ENCODE measurements at regions not wholly inside any gene's neighbourhood (a gene's known extent, or its start where the extent isn't known, plus 50 kb on each side); places are given as distances from the start of the nearest gene placed in this dataset.

DNA sequence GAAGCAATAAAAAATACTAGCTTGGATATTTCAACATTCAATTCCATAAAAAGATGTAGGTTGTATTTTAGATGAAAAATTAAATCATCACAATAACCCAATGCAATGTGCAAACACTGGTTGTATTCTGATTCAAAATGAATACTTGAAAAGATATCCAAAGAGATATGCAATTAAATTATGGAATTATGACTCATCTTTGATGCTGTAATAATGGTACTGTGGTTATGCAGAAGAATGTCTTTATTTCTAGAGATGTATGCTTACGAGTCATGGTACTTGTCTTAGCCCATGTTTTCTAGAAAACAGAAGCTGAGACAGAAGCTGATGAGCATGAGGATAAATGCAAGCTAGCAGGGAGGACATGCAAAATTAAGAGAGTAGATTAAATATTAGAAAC lies 1941.4 kb upstream of the NUDT12 start:
- POLR2A ChIA-PET, result no interaction called here
- TF ChIP-seq, protein P1, sequence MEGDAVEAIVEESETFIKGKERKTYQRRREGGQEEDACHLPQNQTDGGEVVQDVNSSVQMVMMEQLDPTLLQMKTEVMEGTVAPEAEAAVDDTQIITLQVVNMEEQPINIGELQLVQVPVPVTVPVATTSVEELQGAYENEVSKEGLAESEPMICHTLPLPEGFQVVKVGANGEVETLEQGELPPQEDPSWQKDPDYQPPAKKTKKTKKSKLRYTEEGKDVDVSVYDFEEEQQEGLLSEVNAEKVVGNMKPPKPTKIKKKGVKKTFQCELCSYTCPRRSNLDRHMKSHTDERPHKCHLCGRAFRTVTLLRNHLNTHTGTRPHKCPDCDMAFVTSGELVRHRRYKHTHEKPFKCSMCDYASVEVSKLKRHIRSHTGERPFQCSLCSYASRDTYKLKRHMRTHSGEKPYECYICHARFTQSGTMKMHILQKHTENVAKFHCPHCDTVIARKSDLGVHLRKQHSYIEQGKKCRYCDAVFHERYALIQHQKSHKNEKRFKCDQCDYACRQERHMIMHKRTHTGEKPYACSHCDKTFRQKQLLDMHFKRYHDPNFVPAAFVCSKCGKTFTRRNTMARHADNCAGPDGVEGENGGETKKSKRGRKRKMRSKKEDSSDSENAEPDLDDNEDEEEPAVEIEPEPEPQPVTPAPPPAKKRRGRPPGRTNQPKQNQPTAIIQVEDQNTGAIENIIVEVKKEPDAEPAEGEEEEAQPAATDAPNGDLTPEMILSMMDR (IDR thresholded peaks at IDR 0.05; ENCODE audit: unreplicated experiment), result no peak
- CTCF ChIA-PET, result interaction anchor here (0.6 kb wide), 2 partner anchors 13 to 105 kb away, joined by 3 to 5 read pairs; no protein-coding TSS in a partner anchor
- intact Hi-C loops (cut with micrococcal nuclease), result no loop called here
- no TSS peak for BruUV-seq (replicated peaks)
- H3K36me3 Mint-ChIP-seq (ENCODE audit: insufficient read depth, unreplicated experiment), result no peaks in the 10 kb centered on the region
- H3K27me3 Mint-ChIP-seq (ENCODE audit: insufficient read depth, unreplicated experiment), result no peaks in the 10 kb centered on the region
- peak; percentile 11 for DNase-seq (ENCODE audit: unreplicated experiment)
- no peak overlapping the region for H3K4me3 Mint-ChIP-seq (ENCODE audit: unreplicated experiment)
- no peak overlapping the region for H3K27ac Mint-ChIP-seq (ENCODE audit: low read depth, unreplicated experiment)
- H3K9me3 Mint-ChIP-seq (ENCODE audit: unreplicated experiment), result no peaks in the 10 kb centered on the region
- H3K4me1 Mint-ChIP-seq (ENCODE audit: insufficient read depth, unreplicated experiment), result no peaks in the 10 kb centered on the region

- CTCF ChIA-PET, result interaction anchor here (0.6 kb wide), 1 partner anchor 1205 kb away, joined by 3 read pairs; no protein-coding TSS in a partner anchor
- Mint-ChIP-seq H3K4me3 (ENCODE audit: unreplicated experiment) (no peak overlapping the region), H3K9me3 (ENCODE audit: unreplicated experiment) (no peaks in the 10 kb centered on the region), H3K27me3 (ENCODE audit: insufficient read depth, unreplicated experiment) (no peaks in the 10 kb centered on the region), H3K4me1 (ENCODE audit: insufficient read depth, unreplicated experiment) (no peaks in the 10 kb centered on the region), H3K36me3 (ENCODE audit: insufficient read depth, unreplicated experiment) (no peaks in the 10 kb centered on the region), H3K27ac (ENCODE audit: low read depth, unreplicated experiment) (no peak overlapping the region)
- intact Hi-C loops (cut with micrococcal nuclease), result no loop called here
- BruUV-seq (replicated peaks), result no TSS peak
- POLR2A ChIA-PET, result no interaction called here
- TF ChIP-seq, protein P1 (IDR thresholded peaks at IDR 0.05; ENCODE audit: unreplicated experiment), result no peak
- DNase-seq (ENCODE audit: unreplicated experiment), result no peak
Measured at GRCh38 chr5:105501315-105501714, 1938.7 kb upstream of the NUDT12 start.

DNA sequence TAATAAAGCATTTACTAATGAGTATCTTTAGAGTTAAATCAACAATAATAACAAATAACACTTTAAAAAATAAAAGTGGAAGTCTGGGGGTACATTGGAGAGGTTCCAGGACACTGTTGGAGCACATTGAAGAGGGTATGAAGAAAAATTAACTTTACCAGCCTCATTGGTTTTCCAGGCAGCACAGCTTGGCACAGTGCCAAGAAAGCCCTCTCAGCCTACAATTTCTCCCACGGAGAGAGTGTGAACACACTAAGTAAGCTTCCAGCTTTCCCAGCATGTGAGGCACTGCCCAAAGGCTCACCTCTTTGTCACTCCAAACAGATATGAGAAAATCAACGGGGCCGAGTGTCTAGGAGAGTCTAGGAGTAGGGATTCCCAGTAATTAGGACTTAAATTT lies 1912.8 kb upstream of the NUDT12 start:
- ChIA-PET CTCF (no interaction called here), POLR2A (no interaction called here)
- Mint-ChIP-seq H3K27ac (ENCODE audit: low read depth, unreplicated experiment) (no peak overlapping the region), H3K4me1 (ENCODE audit: insufficient read depth, unreplicated experiment) (no peaks in the 10 kb centered on the region), H3K9me3 (ENCODE audit: unreplicated experiment) (no peaks in the 10 kb centered on the region), H3K27me3 (ENCODE audit: insufficient read depth, unreplicated experiment) (no peaks in the 10 kb centered on the region), H3K4me3 (ENCODE audit: unreplicated experiment) (no peak overlapping the region), H3K36me3 (ENCODE audit: insufficient read depth, unreplicated experiment) (no peaks in the 10 kb centered on the region)
- TF ChIP-seq, protein P1 (IDR thresholded peaks at IDR 0.05; ENCODE audit: unreplicated experiment), result no peak
- BruUV-seq (replicated peaks), result no TSS peak
- DNase-seq (ENCODE audit: unreplicated experiment), result no peak
- intact Hi-C loops (cut with micrococcal nuclease), result no loop called here

- Mint-ChIP-seq H3K27me3 (ENCODE audit: insufficient read depth, unreplicated experiment) (no peaks in the 10 kb centered on the region), H3K36me3 (ENCODE audit: insufficient read depth, unreplicated experiment) (no peaks in the 10 kb centered on the region), H3K27ac (ENCODE audit: low read depth, unreplicated experiment) (no peak overlapping the region), H3K4me3 (ENCODE audit: unreplicated experiment) (no peak overlapping the region), H3K9me3 (ENCODE audit: unreplicated experiment) (peaks cover 24% of the 10 kb centered on the region), H3K4me1 (ENCODE audit: insufficient read depth, unreplicated experiment) (no peaks in the 10 kb centered on the region)
- ChIA-PET POLR2A (no interaction called here), CTCF (interaction anchor here (0.6 kb wide), 1 partner anchor 155 kb away, joined by 3 read pairs; no protein-coding TSS in a partner anchor)
- intact Hi-C loops (cut with micrococcal nuclease), result no loop called here
- DNase-seq (ENCODE audit: unreplicated experiment), result no peak
- TF ChIP-seq, protein P1 (IDR thresholded peaks at IDR 0.05; ENCODE audit: unreplicated experiment), result no peak
- BruUV-seq (replicated peaks), result no TSS peak
Measured at GRCh38 chr5:105462377-105462776, 1899.8 kb upstream of the NUDT12 start.

All from MCF 10A (cell line).